Stimulated activated naive CD4-positive, alpha-beta T cell treated with Interleukin-2 at 50 U/mL for 16 hours (primary cell): ENCODE measurements at regions not wholly inside any gene's neighbourhood (a gene's known extent, or its start where the extent isn't known, plus 50 kb on each side); places are given as distances from the start of the nearest gene placed in this dataset.
"Not testable (repeated sequence)": the region's sequence is repeated elsewhere in the genome, so short reads cannot be mapped to it uniquely, and the experiment has no call there.

Source experiments
- DNase-seq: peaks from one replicate; lab custom pipeline; 2025; lab: John Stamatoyannopoulos, UW

DNA sequence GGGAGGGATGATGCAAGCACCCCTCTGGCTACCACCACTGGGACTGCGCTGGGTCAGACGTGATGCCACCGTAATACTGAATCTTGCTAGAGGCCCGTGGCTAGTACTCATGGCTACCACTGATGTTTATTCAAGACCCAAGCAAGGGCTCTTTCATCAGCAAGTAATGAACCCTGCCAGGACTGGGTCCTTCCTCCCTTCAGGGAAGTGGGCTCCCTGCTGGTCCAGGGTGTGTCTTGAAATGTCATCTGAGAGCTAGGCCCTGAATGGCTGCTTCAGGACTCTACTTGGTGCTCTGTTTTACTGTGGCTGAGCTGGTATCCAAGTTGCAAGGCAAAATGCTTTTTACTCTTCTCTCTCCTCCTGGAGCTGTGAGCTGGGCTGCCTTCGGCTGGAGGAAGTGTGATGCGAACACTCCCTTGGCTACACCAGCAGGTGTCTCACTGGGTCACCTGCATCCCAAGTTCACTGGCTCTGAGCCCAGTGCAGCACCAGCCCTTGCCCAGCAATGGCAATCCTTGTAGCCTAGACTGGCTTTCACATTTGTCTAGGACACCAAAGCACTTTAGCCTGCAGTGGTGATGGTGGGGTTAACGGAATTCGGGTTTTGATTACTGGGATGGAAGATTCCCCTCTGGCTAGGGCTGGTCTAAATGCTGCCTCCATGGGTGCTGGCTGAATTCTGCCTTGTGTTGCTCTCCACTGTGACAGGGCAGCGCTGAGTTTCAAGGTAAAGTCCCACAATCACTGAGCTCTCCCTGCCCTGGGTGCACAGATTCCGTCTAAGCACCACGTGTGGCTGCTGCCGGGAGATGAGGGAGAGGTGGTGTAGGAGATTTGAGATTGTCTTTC is 98.6 kb downstream of the USP22 start:
- DNase-seq, result no peak

DNA sequence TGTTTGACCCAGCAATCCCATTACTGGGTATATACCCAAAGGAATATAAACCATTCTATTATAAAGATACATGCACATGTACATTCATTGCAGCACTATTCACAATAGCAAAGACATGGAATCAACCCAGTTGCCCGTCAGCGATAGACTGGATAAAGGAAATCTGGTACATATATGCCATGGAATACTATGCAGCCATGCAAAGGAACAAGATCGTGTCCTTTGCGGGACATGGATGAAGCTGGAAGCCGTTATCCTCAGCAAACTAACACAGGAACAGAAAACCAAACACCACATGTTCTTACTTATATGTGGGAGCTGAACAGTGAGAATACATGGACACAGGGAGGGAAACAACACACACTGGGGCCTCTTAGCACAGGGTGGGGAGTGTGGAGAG is 95.1 kb downstream of the USP22 start:
- not testable (repeated sequence) for DNase-seq

DNA sequence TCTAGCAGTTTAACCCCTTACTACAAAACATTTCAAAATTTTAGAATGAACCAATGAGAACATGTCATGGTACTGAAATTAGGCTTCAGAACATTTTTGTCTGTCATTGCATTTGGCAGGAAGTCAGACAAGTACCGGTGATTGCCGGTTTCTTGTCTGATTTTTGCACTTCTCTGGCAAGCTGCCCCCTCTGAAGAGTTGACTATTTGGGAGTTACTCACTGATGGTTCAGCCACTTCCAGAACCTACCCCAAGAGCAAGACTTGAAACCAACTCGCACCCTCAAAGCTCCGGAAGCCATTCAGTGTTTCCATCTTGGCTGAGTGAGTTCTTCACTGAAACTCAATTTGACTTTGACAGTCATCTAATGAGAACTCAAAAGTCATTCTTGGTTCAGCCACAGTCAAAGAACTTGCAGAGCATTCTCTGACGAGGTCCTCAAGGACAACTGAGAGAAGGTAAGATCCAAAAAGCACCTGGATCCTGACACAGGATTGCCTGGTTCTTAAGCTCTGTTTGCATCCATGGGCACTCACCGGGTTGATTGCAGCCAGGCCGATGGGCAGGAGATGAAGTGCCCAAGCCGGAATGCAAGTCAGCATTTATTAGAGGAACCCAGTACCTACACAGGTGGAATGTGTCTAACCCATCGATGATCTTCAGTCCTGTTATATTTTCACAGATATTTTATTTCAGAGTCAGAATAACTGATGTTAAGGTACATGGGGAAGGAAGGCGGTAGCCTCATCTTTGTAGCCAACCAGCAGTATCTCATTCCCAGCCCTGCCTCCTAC is 93.6 kb downstream of the USP22 start:
- no peak for DNase-seq
